C4-2B (cell line): ENCODE measurements at regions not wholly inside any gene's neighbourhood (a gene's known extent, or its start where the extent isn't known, plus 50 kb on each side); places are given as distances from the start of the nearest gene placed in this dataset.

Source experiments
- H3K27ac ChIP-seq: fragments of 450-650 bp; 2 replicates; pipeline ENCODE4 v1.5.1; 2017
- CTCF ChIP-seq: fragments of 450-650 bp; conservative IDR thresholded peaks from 2 replicates; pipeline ENCODE4 v1.5.1; 2017; ENCODE audit warnings: mild to moderate bottlenecking
- ZFX ChIP-seq: fragments of 450-650 bp; IDR thresholded peaks from 2 replicates; pipeline ENCODE4 v1.6.1; 2017

GRCh38 chr6:150740453-150740852 lies 125.0 kb upstream of the MTHFD1L start:
- TF ChIP-seq CTCF (no peak), ZFX (no peak)
- no peak overlapping the region for H3K27ac ChIP-seq

GRCh38 chr6:150741633-150742200 lies 123.8 kb upstream of the MTHFD1L start:
- TF ChIP-seq ZFX (no peak), CTCF (peak; percentile 27)
- H3K27ac ChIP-seq = no peak overlapping the region

- H3K27ac ChIP-seq = no peak overlapping the region
- TF ChIP-seq ZFX = no peak
- TF ChIP-seq CTCF = no peak
These were observed 120.8 kb upstream of the MTHFD1L start for GRCh38 chr6:150744522-150745260.

- no peak overlapping the region for H3K27ac ChIP-seq
- TF ChIP-seq CTCF (no peak), ZFX (no peak)
These were observed 119.6 kb upstream of the MTHFD1L start for GRCh38 chr6:150745896-150746295.

GRCh38 chr6:150747155-150747554 lies 118.3 kb upstream of the MTHFD1L start:
- TF ChIP-seq CTCF = no peak
- TF ChIP-seq ZFX = no peak
- H3K27ac ChIP-seq = peak overlapping the region; percentile 40

- no peak for TF ChIP-seq CTCF
- TF ChIP-seq ZFX = no peak
- H3K27ac ChIP-seq = peak overlapping the region; percentile 63
These were observed 116.3 kb upstream of the MTHFD1L start for GRCh38 chr6:150749091-150749670.

- no peak for TF ChIP-seq ZFX
- no peak for TF ChIP-seq CTCF
These were observed 114.2 kb upstream of the MTHFD1L start for GRCh38 chr6:150751296-150751695.

More at GRCh38 chr6:150751296-150751695, 114.2 kb upstream of the MTHFD1L start:
- no peak overlapping the region for H3K27ac ChIP-seq
